Cardiac fibroblast (primary cell): ENCODE measurements at regions not wholly inside any gene's neighbourhood (a gene's known extent, or its start where the extent isn't known, plus 50 kb on each side); places are given as distances from the start of the nearest gene placed in this dataset.

Experiments used
- DNase-seq, 2 donors: peaks; one replicate each; pipeline versions ENCODE4 v3.0.0 to v3.0.0-alpha.2; 2010; ENCODE audit warnings: low read depth in 2 of 2
- H3K4me3 ChIP-seq, 2 donors: replicated peaks in 1 of 2; 1 replicate in 1 of 2; 2 replicates in 1 of 2; pipeline ENCODE4 v1.5.1; 2011; ENCODE audit warnings: low read depth in 2 of 2, low read length in 2 of 2, mild to moderate bottlenecking in 2 of 2, moderate library complexity in 1 of 2
- TF ChIP-seq, protein P1 (sequence below): IDR thresholded peaks from one replicate; pipeline ENCODE4 v1.5.1; 2011; ENCODE audit warnings: low read depth, mild to moderate bottlenecking, low read length, inconsistent platforms

DNA sequence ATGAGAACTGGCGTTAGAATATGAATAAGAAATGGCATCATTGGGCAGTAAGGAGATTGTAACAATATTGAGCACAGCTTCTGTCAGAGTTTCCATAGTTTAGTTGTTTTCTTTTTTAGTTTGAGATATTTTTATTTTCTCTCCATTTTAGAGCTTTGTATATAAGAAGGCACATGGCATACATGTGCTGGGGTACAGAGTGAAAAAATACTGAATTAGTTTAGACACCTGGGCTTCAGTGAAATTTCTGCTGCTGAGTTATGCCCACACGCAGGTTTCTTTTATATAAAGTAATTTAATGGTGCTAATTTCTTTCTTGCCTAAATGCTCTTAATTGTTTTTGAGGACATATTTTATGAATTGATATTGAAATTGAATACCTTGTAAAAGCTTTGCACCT, 53.6 kb upstream of the RWDD3 start:
- no peak for DNase-seq
- H3K4me3 ChIP-seq, result no peak overlapping the region
- TF ChIP-seq, protein P1, sequence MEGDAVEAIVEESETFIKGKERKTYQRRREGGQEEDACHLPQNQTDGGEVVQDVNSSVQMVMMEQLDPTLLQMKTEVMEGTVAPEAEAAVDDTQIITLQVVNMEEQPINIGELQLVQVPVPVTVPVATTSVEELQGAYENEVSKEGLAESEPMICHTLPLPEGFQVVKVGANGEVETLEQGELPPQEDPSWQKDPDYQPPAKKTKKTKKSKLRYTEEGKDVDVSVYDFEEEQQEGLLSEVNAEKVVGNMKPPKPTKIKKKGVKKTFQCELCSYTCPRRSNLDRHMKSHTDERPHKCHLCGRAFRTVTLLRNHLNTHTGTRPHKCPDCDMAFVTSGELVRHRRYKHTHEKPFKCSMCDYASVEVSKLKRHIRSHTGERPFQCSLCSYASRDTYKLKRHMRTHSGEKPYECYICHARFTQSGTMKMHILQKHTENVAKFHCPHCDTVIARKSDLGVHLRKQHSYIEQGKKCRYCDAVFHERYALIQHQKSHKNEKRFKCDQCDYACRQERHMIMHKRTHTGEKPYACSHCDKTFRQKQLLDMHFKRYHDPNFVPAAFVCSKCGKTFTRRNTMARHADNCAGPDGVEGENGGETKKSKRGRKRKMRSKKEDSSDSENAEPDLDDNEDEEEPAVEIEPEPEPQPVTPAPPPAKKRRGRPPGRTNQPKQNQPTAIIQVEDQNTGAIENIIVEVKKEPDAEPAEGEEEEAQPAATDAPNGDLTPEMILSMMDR, result no peak

DNA sequence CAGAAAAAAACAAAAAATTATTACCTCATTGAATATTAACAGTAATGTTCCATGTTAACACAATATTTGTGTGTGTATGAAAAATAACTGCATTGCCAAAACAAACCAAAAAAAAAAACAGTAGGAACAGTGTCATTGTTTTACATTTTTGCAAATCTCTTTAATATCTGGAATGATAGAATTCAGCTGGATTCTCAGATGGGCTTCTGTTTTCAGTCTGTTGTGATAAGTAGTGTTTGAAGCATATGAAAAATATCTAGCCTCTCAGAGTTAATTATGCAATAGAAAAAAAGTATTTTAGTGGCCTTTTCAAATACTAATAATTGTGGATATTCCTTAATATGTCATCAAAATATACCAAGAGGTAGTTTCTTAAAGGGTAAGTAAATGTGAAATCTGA, 52.9 kb upstream of the RWDD3 start:
- TF ChIP-seq, protein P1, result no peak
- H3K4me3 ChIP-seq, result no peak overlapping the region
- no peak for DNase-seq

DNA sequence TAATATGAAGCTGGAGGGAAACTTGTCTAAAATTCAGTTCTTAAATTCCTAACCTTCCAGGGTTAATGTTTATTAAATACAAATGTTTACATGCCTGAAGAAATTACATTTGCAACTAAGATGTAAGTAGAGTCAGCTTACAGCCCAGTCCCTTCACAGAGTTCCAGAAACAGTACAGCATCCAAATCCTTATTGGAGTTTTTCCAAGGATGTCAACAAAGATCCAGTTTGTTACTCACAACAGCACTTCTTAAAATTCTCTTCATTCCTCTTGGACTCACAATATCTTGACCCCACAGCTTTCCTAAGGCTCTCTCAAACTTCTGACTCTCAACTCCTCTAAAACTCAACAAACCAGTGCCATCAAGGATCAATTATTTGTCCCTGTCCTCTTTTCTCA, 50.1 kb upstream of the RWDD3 start:
- DNase-seq, result peak in 1 of 2 donors; percentile 6
- TF ChIP-seq, protein P1, result no peak
- no peak overlapping the region for H3K4me3 ChIP-seq
